SK-N-SH (cell line): ENCODE measurements at regions not wholly inside any gene's neighbourhood (a gene's known extent, or its start where the extent isn't known, plus 50 kb on each side); places are given as distances from the start of the nearest gene placed in this dataset.

ENCODE experiments used
- CTCF ChIA-PET: fragments of 300-600, 350-600 bp; formaldehyde crosslinking; extraction: SDS; loops from one replicate; lab custom pipeline; 2021; lab: Yijun Ruan, JAX
- POLR2A ChIA-PET: fragments of 350-600 bp; sonication (Branson Sonifier 250); formaldehyde crosslinking; extraction: SDS; loops from one replicate; lab custom pipeline; 2020; ENCODE audit warnings: antibody characterized with exemption, inconsistent platforms; lab: Yijun Ruan, JAX
- DNase-seq: peaks from one replicate; pipeline ENCODE4 v3.0.0; 2012
- H2AFZ ChIP-seq: fragments of 200-600 bp; sonication (generic); 2 replicates; pipeline ENCODE4 v1.8.1; 2016; ENCODE audit warnings: antibody characterized with exemption, mild to moderate bottlenecking, low read depth
- H3F3A ChIP-seq: fragments of 200-600 bp; sonication (generic); replicated peaks from 2 replicates; pipeline ENCODE3; 2016; ENCODE audit warnings: antibody characterized with exemption, mild to moderate bottlenecking; ENCODE audit not compliant: insufficient read depth
- H3K27ac ChIP-seq, 2 experiments: fragments of 200-500 bp in 1 of 2; fragments of 200-600 bp in 1 of 2; sonication (Bioruptor generic) in 1 of 2; sonication (generic), shearing (Covaris generic) in 1 of 2; 2 replicates each; pipeline versions ENCODE4 v1.5.1 to v1.6.1; 2014 to 2016; ENCODE audit warnings: low read depth in 2 of 2, inconsistent platforms in 1 of 2, low read length in 1 of 2, mild to moderate bottlenecking in 1 of 2, mixed read lengths in 1 of 2
- H3K27me3 ChIP-seq: fragments of 200-600 bp; sonication (generic), shearing (Covaris generic); 2 replicates; pipeline ENCODE4 v1.6.1; 2016; ENCODE audit warnings: mixed run types; ENCODE audit not compliant: insufficient read depth
- H3K36me3 ChIP-seq, 2 experiments: fragments of 200-500 bp in 1 of 2; fragments of 200-600 bp in 1 of 2; sonication (Bioruptor generic) in 1 of 2; sonication (generic) in 1 of 2; replicated peaks in 1 of 2; 2 replicates each; pipeline versions ENCODE3 to v1.5.1; 2014 to 2016; ENCODE audit warnings: low read length in 1 of 2, mild to moderate bottlenecking in 1 of 2; ENCODE audit not compliant: insufficient read depth in 2 of 2, control insufficient read depth in 1 of 2
- H3K4me1 ChIP-seq, 2 experiments: fragments of 200-500 bp in 1 of 2; fragments of 200-600 bp in 1 of 2; sonication (Bioruptor generic) in 1 of 2; sonication (generic), shearing (Covaris generic) in 1 of 2; 2 replicates each; pipeline versions ENCODE4 v1.5.1 to v1.6.1; 2014 to 2016; ENCODE audit warnings: low read depth in 1 of 2, low read length in 1 of 2, mixed run types in 1 of 2; ENCODE audit not compliant: insufficient read depth in 2 of 2, control insufficient read depth in 1 of 2
- H3K4me2 ChIP-seq: fragments of 200-600 bp; sonication (generic), shearing (Covaris generic); 2 replicates; pipeline ENCODE4 v1.6.1; 2017; ENCODE audit warnings: mixed run types
- H3K4me3 ChIP-seq, 2 experiments: fragments of 200-500 bp in 1 of 2; fragments of 200-600 bp in 1 of 2; sonication (Bioruptor generic) in 1 of 2; sonication (generic), shearing (Covaris generic) in 1 of 2; 2 replicates each; pipeline versions ENCODE4 v1.5.1 to v1.8.1; 2014 to 2016; ENCODE audit warnings: low read depth in 2 of 2, inconsistent platforms in 1 of 2, low read length in 1 of 2, mild to moderate bottlenecking in 1 of 2, mixed read lengths in 1 of 2, moderate library complexity in 1 of 2
- H3K79me2 ChIP-seq: fragments of 200-600 bp; sonication (generic); 2 replicates; pipeline ENCODE4 v1.8.1; 2017; ENCODE audit warnings: mild to moderate bottlenecking; ENCODE audit not compliant: insufficient read depth
- H3K9ac ChIP-seq: fragments of 200-600 bp; sonication (generic); 2 replicates; pipeline ENCODE4 v1.6.1; 2017; ENCODE audit warnings: mixed run types
- H3K9me2 ChIP-seq: fragments of 200-600 bp; sonication (generic); 2 replicates; pipeline ENCODE4 v1.6.1; 2017; ENCODE audit warnings: mixed run types
- H3K9me3 ChIP-seq: fragments of 200-600 bp; sonication (generic); 2 replicates; pipeline ENCODE4 v1.6.1; 2017; ENCODE audit warnings: mixed run types, mild to moderate bottlenecking, moderate library complexity
- H4K20me1 ChIP-seq: fragments of 200-600 bp; sonication (generic); 2 replicates; pipeline ENCODE4 v1.6.1; 2017; ENCODE audit warnings: mild to moderate bottlenecking, mixed run types; ENCODE audit not compliant: insufficient read depth
- CHD2 ChIP-seq: fragments of 150-350 bp; IDR thresholded peaks from 2 replicates; pipeline ENCODE4 v1.6.1; 2018; ENCODE audit warnings: low read length; ENCODE audit not compliant: partially characterized antibody
- CTCF ChIP-seq: fragments of 200-600 bp; sonication (generic); IDR thresholded peaks from 2 replicates; pipeline ENCODE4 v1.6.1; 2017; ENCODE audit warnings: antibody characterized with exemption, mild to moderate bottlenecking, moderate library complexity
- ELF1 ChIP-seq: IDR thresholded peaks from 2 replicates; pipeline ENCODE4 v1.4.0; 2012
- FOSL2 ChIP-seq: IDR thresholded peaks from 2 replicates; pipeline ENCODE4 v1.4.0; 2012; ENCODE audit warnings: low read depth, mild to moderate bottlenecking, moderate library complexity, borderline replicate concordance
- MAX ChIP-seq: IDR thresholded peaks from 2 replicates; pipeline ENCODE4 v1.4.0; 2012; ENCODE audit warnings: low read depth
- MEF2A ChIP-seq: IDR thresholded peaks from 2 replicates; pipeline ENCODE4 v1.4.0; 2012; ENCODE audit warnings: low read depth, borderline replicate concordance
- MXI1 ChIP-seq: IDR thresholded peaks from 2 replicates; pipeline ENCODE4 v1.6.1; 2012; ENCODE audit warnings: mild to moderate bottlenecking, low read depth, low read length, improper control_type of control experiment
- NFIC ChIP-seq: IDR thresholded peaks from 2 replicates; pipeline ENCODE4 v1.4.0; 2012; ENCODE audit warnings: borderline replicate concordance
- POLR2AphosphoS5 ChIP-seq: IDR thresholded peaks from 2 replicates; pipeline ENCODE4 v1.6.1; 2012; ENCODE audit warnings: low read depth, low read length
- RAD21 ChIP-seq: IDR thresholded peaks from 2 replicates; pipeline ENCODE4 v1.6.1; 2012; ENCODE audit warnings: mild to moderate bottlenecking, low read length
- RCOR1 ChIP-seq: fragments of 150-350 bp; IDR thresholded peaks from 2 replicates; pipeline ENCODE4 v1.6.1; 2017; ENCODE audit warnings: antibody characterized with exemption, low read length
- REST ChIP-seq: IDR thresholded peaks from 2 replicates; pipeline ENCODE4 v1.6.1; 2012; ENCODE audit warnings: mild to moderate bottlenecking, low read depth, low read length, moderate library complexity
- RFX5 ChIP-seq: IDR thresholded peaks from 2 replicates; pipeline ENCODE4 v1.6.1; 2012; ENCODE audit warnings: mild to moderate bottlenecking, improper control_type of control experiment, low read length
- RXRA ChIP-seq: IDR thresholded peaks from 2 replicates; pipeline ENCODE4 v1.4.0; 2012; ENCODE audit warnings: low read depth, mild to moderate bottlenecking, borderline replicate concordance
- SIN3A ChIP-seq: IDR thresholded peaks from 2 replicates; pipeline ENCODE4 v1.6.1; 2012; ENCODE audit warnings: low read depth, mild to moderate bottlenecking, low read length, moderate library complexity, borderline replicate concordance
- TAF1 ChIP-seq: IDR thresholded peaks from 2 replicates; pipeline ENCODE4 v1.6.1; 2012; ENCODE audit warnings: low read depth, mild to moderate bottlenecking, low read length, moderate library complexity, borderline replicate concordance
- TEAD4 ChIP-seq: IDR thresholded peaks from 2 replicates; pipeline ENCODE4 v1.4.0; 2012; ENCODE audit warnings: mild to moderate bottlenecking, borderline replicate concordance; ENCODE audit not compliant: insufficient read depth
- USF2 ChIP-seq: fragments of 150-350 bp; IDR thresholded peaks from 2 replicates; pipeline ENCODE4 v1.6.1; 2017; ENCODE audit warnings: antibody characterized with exemption, low read length, low read depth, borderline replicate concordance
- YY1 ChIP-seq: IDR thresholded peaks from 2 replicates; pipeline ENCODE4 v1.4.0; 2012; ENCODE audit warnings: low read depth, mild to moderate bottlenecking
- WGBS: methylation state at CpG from one replicate; pipeline ENCODE4 v1.1.6; 2017; ENCODE audit warnings: low lambda C conversion rate; 5-methylcytosine and 5-hydroxymethylcytosine counted together

GRCh38 chr6:85944776-85945175, 302.1 kb upstream of the SYNCRIP start:
- DNase-seq = no peak
- WGBS = 22% methylated on average over 3 of the region's 3 CpGs
- H4K20me1 ChIP-seq = no peaks in the 10 kb centered on the region
- no peak overlapping the region for H3K4me2 ChIP-seq
- no peak overlapping the region for H2AFZ ChIP-seq
- H3K27me3 ChIP-seq = no peaks in the 10 kb centered on the region
- H3K36me3 ChIP-seq = no peaks in the 10 kb centered on the region
- no peaks in the 10 kb centered on the region for H3F3A ChIP-seq
- H3K27ac ChIP-seq = no peak overlapping the region; a peak in 1 of 4 replicates
- H3K9ac ChIP-seq = no peak overlapping the region
- H3K9me3 ChIP-seq = no peaks in the 10 kb centered on the region
- POLR2A ChIA-PET = interaction anchor here (0.6 kb wide), 1 partner anchor 27 kb away, joined by 3 read pairs; no protein-coding TSS in a partner anchor
- no peaks in the 10 kb centered on the region for H3K9me2 ChIP-seq
- CTCF ChIA-PET = no interaction called here
- H3K4me3 ChIP-seq = no peak overlapping the region
- TF ChIP-seq RFX5 (no peak), ELF1 (no peak), YY1 (no peak), MAX (no peak), NFIC (no peak)
- peaks cover 0 to 2% of the 10 kb centered on the region in 2 experiments; a peak in 1 of 4 replicates for H3K4me1 ChIP-seq
- H3K79me2 ChIP-seq = no peaks in the 10 kb centered on the region

- H3K9ac ChIP-seq = no peak overlapping the region
- no peaks in the 10 kb centered on the region for H3F3A ChIP-seq
- 61% methylated on average over 2 of the region's 2 CpGs for WGBS
- no peak overlapping the region for H3K4me2 ChIP-seq
- H2AFZ ChIP-seq = no peak overlapping the region
- H3K9me2 ChIP-seq = no peaks in the 10 kb centered on the region
- ChIA-PET CTCF (interaction anchor here (0.8 kb wide), 1 partner anchor 19 kb away, joined by 3 read pairs; no protein-coding TSS in a partner anchor), POLR2A (no interaction called here)
- H3K79me2 ChIP-seq = no peaks in the 10 kb centered on the region
- TF ChIP-seq RCOR1 (no peak), POLR2AphosphoS5 (no peak), CHD2 (no peak), NFIC (no peak), RAD21 (no peak), RFX5 (no peak), RXRA (no peak), TEAD4 (no peak), MEF2A (no peak), USF2 (no peak), REST (no peak), TAF1 (no peak), CTCF (no peak), MXI1 (no peak), FOSL2 (no peak), SIN3A (no peak)
- no peak for DNase-seq
- peaks cover 0 to 2% of the 10 kb centered on the region in 2 experiments; a peak in 1 of 4 replicates for H3K4me1 ChIP-seq
- no peaks in the 10 kb centered on the region for H4K20me1 ChIP-seq
- H3K27me3 ChIP-seq = no peaks in the 10 kb centered on the region
- no peaks in the 10 kb centered on the region for H3K9me3 ChIP-seq
- no peak overlapping the region for H3K4me3 ChIP-seq
- H3K27ac ChIP-seq = no peak overlapping the region
- no peaks in the 10 kb centered on the region for H3K36me3 ChIP-seq
These were observed 300.2 kb upstream of the SYNCRIP start for GRCh38 chr6:85942844-85943243.
